Gastroesophageal sphincter (tissue), 3 donors: ENCODE measurements at regions not wholly inside any gene's neighbourhood (a gene's known extent, or its start where the extent isn't known, plus 50 kb on each side); places are given as distances from the start of the nearest gene placed in this dataset.
A peak's percentile ranks its signal among the peaks of the same experiment; 100 is the strongest.

ENCODE experiments used
- CTCF ChIP-seq, 4 experiments: fragments of 200-600 bp in 2 of 4; fragments of 450-650 bp in 2 of 4; sonication (generic) in 1 of 4; IDR thresholded peaks; one replicate each; pipeline ENCODE4 v1.5.1; 2017 to 2019; ENCODE audit warnings: antibody characterized with exemption in 4 of 4, mild to moderate bottlenecking in 2 of 4, moderate library complexity in 2 of 4
- POLR2AphosphoS5 ChIP-seq: sonication (generic); formaldehyde crosslinking; IDR thresholded peaks from one replicate; pipeline ENCODE4 v1.6.1; 2017; ENCODE audit warnings: antibody characterized with exemption

- peak; percentile 76 to 85 (median 78) for TF ChIP-seq CTCF (IDR thresholded peaks at IDR 0.05)
- peak; percentile 59 for TF ChIP-seq POLR2AphosphoS5
Observed at GRCh38 chr3:8441969-8442559, 59.6 kb upstream of the LMCD1 start.
